ENCODE measurements at regions not wholly inside any gene's neighbourhood (a gene's known extent, or its start where the extent isn't known, plus 50 kb on each side); places are given as distances from the start of the nearest gene placed in this dataset.
A peak's percentile ranks its signal among the peaks of the same experiment; 100 is the strongest.

DNA sequence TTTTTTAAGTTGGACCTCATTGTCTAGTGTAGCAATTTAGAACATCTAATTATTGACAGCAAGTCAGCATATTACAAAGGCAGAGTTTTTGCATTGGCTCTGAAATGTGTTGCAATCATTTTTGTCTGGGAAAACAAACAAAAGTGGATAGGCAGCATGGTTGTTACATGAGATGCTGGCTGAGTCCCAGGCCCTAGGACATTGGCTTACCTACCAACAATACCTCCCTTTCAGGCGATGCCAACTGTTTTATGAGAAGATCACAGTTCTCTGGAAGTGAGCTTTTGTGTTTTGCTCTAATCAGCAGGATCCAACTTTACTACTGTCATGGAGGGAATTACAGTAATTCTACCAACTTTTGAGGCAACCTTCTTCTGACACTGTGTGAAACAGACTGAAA lies 71.5 kb upstream of the CXADR start:
- DNase-seq (ENCODE audit: low read depth in 4 of 4, low spot score in 3 of 4) = no peak

DNA sequence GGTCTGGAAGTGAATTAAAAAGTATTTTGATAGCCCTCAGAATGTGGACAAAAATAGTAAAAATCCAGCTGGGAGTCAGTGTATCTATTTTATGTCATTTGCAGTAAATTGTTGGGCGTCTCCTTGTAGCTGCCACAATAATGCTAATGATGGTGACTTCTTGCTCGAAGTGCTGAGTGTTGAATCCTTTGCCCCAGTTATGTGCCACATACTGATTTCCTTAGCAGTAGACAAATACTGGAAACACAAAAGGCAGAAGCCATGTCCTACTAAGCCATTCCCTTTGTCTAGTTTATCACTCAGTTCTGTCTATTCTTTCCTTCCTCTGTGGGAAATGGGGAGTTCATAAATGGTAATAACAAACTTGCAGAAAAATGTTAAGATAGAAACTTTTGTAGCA lies 70.7 kb upstream of the CXADR start:
- DNase-seq (ENCODE audit: low read depth in 4 of 4, low spot score in 3 of 4) = no peak

DNA sequence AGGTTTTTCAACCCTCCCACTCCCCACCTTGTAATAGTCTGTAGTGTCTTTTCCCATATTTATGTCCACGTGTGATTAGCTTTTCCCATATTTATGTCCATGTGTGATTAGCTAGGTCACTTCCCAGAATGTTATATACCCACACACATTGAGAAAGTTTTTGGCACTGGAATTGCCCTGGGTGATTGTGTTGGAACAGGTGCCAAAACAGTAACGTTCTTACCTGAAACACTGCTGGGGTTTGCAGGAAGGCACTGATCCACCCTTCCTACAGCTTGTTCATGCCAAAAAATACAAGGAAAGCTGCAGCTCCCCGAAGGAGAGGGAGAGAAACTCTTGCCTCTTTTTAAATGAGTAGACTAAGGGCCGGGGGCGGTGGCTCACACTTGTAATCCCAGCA lies 68.0 kb upstream of the CXADR start:
- DNase-seq (ENCODE audit: low read depth in 4 of 4, low spot score in 3 of 4) = no peak

DNA sequence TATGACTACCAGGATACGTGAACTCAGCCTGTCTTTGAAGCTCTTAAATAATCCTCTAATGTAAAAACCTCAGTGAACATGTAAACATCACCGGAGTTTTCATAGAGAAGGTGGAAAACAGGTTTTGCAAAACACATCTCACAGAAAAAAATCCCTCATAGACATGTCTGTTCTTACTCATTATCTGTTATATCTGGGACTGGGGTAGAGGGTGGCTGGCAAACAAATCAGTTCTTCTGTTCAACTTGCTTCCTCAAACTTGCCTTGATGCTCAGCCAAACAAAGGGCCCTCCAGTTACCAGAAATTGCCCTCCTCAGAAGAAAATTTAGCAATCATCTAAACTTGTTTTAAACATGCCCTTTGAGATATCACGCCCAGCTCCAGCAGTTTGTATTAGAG lies 66.1 kb upstream of the CXADR start:
- DNase-seq (ENCODE audit: low read depth in 4 of 4, low spot score in 3 of 4) = no peak

DNA sequence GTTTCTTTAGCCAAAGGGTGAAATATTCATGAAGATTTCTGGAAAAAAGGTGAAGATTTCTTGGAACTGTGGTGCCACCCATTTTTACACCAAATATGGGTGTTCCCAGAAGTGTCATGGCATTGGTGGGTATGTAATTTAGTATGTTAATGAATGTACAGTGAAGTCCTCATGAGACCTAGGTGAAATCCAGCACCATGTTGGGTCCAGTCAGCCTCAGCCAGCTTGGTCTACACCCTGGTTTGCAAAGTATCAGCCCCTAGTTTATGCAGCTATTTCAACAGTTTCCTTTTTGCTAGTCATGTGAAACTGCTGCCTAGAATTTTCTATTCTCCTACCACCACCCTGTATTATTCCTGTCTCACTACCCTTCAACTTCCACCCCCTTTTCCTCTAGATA lies 63.1 kb upstream of the CXADR start:
- no peak for DNase-seq (ENCODE audit: low read depth in 4 of 4, low spot score in 3 of 4)

DNA sequence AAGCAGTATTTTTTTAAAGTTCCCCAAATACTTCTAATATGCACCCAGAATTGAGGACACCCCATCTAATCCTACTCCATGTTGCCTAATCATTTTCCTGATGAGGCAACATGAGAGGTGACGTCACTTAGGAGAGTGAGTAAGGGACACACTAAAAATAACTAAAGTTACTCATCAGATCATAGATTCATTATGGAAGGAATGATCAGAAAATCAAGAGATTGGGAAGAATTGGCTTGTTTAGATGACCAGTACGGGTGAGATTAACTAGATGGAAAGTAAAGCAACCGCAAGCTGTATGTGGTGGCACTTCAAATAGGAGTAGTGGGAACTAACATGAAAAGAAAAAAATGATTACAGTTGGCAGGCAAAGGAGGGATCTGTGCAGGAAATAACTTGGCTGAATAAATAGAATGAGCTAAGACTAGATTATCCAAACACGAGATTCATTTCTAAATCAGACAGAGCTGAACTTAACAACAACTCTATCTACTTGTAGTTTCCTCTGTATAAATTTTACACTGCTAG lies 61.4 kb upstream of the CXADR start:
- DNase-seq (ENCODE audit: low read depth in 4 of 4, low spot score in 3 of 4) = no peak

DNA sequence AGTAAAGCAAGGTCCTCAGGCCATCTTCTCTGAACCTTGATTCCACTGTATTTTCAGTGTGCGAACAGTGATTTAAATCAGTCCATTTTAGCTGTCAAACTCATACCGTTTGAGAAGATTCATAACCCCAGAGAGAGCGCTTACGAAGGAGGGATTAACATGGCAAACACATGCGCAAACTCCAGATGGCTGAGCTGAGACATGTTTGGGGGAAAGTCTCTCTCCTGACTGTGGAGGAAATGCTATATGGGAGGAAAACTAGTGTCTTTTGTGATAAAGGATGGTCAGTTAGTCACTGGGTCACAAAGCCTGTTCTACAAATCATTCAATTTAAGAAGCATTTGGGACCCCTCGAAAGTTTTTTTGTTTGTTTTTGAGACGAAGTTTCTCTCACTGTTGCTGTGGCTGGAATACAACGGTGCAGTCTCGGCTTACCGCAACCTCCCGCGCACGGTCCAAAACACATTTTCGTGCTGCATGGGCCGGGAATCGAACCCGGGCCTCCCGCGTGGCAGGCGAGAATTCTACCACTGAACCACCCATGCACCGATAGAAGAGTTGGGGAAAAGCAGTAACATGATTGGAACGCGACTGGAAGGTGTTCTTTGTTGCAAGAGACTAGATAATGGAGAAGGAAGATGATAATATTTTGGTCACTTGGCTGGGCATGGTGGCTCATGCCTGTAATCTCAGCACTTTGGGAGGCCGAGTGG lies 58.4 kb upstream of the CXADR start:
- DNase-seq (ENCODE audit: low read depth in 4 of 4, low spot score in 3 of 4) = peak in 3 of 4 donors; percentile 23 to 38 (median 27)

DNA sequence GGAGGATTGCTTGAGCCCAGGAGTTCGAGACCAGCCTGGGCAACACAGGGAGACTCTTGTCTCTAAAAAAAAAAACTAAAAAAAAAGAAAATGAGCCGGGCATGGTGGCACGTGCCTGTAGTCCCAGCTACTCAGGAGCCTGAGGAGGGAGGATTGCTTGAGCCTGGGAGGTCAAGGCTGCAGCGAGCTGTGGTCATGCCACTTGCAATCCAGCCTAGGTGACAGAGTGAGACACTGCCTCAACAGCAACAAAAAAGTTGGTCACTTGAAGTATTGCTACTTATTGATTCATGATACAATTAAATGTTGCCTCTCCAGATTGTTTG lies 57.9 kb upstream of the CXADR start:
- DNase-seq (ENCODE audit: low read depth in 4 of 4, low spot score in 3 of 4) = no peak

DNA sequence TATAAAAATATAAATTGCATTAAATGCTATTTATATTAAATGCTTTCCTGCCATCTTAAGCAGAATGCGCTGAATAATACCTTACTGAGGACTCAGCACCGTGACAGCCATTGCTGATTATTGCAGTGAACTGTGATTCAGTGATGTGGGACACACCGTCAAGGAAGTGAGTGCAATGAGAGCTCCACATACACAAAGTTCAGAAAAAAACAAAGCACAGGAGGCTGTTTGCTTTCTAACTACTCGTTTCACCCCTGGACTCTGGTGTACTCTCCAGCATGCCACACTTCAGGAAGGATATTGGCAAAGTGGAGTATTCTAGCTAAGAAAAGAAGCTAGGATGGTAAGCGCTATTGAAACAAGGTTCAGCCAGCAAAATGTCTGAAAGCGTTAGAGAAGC lies 57.4 kb upstream of the CXADR start:
- no peak for DNase-seq (ENCODE audit: low read depth in 4 of 4, low spot score in 3 of 4)

DNA sequence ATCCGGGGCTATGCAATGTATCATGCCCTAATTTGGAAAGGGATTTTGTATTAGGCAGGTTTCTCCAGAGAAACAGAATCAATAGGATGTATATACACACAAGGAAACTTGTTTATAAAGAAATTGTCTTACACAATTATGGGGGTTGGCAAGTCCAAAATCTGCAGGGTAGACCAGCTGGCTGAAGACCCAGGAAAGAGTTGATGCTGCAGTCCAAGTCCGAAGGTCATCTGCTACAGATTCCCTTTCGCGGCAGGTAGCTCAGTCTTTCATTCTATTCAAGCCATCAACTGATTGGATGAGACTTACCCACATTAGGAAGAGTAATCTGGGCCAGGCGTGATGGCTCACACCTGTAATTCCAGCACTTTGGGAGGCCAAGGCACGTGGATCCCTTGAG lies 54.6 kb upstream of the CXADR start:
- DNase-seq (ENCODE audit: low read depth in 4 of 4, low spot score in 3 of 4) = no peak

DNA sequence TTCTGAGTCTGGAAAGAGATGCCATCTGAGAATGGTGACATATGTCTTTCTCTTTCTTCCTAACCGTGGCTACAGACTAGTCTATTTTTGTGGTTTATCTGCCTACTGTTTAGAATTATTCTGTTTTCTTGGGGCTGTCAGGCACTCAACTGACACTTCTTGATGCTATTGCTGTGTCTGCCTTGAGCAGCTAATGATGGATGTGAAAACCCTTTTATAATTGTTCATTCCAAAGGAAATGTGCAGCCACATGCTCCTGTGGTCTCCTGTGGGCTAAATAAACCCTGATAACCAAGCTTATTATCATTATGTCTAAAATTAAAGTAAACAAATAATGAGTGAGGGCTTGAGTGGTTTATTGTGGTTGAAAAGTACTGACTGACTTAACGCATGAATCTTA lies 52.7 kb upstream of the CXADR start:
- no peak for DNase-seq (ENCODE audit: low read depth in 4 of 4, low spot score in 3 of 4)

DNA sequence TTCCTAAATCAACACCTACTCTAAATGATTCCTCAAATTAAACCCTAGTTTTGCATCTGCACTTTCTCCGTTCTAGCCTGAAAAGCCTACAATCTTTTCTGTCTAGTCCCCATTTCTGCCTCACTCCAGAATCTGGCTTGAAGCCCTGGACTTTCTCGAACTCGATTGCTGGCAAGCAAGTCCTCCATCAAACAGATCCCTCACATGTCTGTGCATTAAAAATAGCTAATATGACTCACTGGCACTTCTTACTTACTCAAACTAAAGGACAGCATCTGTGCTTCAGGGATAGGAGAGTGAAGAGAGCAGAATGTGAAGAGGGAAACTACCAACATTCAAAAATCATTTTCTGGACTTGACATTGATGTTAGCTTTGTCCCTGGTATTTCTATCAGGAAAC lies 51.8 kb upstream of the CXADR start:
- no peak for DNase-seq (ENCODE audit: low read depth in 4 of 4, low spot score in 3 of 4)

DNA sequence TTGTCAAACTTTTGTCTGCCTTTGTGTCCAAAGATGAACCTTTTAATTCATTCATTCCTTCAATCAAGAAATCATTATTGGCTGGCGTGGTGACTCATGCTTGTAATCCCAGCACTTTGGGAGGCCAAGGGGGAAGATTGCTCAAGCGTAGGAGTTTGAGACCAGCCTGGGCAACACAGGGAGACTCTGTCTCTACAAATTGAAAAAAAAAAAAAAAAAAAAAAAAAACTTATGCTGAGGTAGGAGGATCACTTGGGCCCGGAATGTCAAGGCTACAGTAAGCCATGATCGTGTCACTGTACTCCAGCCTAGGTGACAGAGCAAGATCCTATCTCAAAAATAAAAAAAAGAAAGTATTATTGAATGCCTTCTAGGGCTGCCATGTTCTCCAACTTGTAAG lies 51.3 kb upstream of the CXADR start:
- no peak for DNase-seq (ENCODE audit: low read depth in 4 of 4, low spot score in 3 of 4)

DNA sequence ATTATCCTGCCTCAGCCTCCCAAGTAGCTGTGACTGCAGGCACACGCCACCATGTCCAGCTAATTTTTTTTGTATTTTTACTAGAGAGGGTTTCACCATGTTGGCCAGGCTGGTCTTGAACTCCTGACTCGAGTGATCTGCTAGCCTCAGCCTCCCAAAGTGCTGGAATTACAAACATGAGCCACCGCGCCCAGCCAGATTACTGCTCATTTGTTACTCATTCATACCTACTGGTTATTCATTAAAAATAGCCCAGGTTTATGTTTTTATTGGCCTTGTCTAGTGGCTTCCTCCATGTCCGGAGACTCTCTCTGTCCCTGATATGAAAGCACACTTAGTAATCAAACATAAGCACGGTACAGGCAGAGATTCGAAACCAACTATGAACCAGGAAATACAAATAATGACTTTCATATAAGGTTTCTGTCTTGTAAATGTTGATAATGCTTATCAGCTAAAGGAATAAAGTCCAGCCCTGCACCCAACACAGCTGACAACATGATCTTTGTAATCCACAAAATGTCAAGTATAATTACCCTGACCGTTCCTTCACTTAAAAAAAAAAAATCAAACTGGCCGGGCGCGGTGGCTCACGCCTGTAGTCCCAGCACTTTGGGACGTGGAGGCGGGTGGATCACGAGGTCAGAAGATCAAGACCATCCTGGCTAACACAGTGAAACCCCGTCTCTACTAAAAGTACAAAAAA lies 50.4 kb upstream of the CXADR start:
- DNase-seq (ENCODE audit: low read depth in 4 of 4, low spot score in 3 of 4) = no peak
